ENCODE measurements at regions not wholly inside any gene's neighbourhood (a gene's known extent, or its start where the extent isn't known, plus 50 kb on each side); places are given as distances from the start of the nearest gene placed in this dataset.

- H3F3A ChIP-seq (ENCODE audit: insufficient read depth, low read length) = no peaks in the 10 kb centered on the region
- H3K4me1 ChIP-seq (ENCODE audit: insufficient read depth, low read length, severe bottlenecking) = no peaks in the 10 kb centered on the region
- no peaks in the 10 kb centered on the region for H3K36me3 ChIP-seq (ENCODE audit: insufficient read depth, low read length)
- no peak overlapping the region for H2AFZ ChIP-seq (ENCODE audit: low read length)
- no peaks in the 10 kb centered on the region for H4K20me1 ChIP-seq (ENCODE audit: insufficient read depth, low read length)
- no peaks in the 10 kb centered on the region for H3K9me3 ChIP-seq (ENCODE audit: low read length)
- no peak overlapping the region for H3K4me2 ChIP-seq (ENCODE audit: low read length)
- H3K9ac ChIP-seq (ENCODE audit: low read length) = no peak overlapping the region
- TF ChIP-seq EZH2 (IDR thresholded peaks at IDR 0.05; ENCODE audit: borderline replicate concordance, low read length) (no peak), CTCF (IDR thresholded peaks at IDR 0.05; ENCODE audit: low read length) (no peak)
- no peak overlapping the region for H3K27ac ChIP-seq (ENCODE audit: low read depth, low read length, poor library complexity, severe bottlenecking)
- H3K27me3 ChIP-seq (ENCODE audit: insufficient read depth, low read length) = no peaks in the 10 kb centered on the region
- no peaks in the 10 kb centered on the region for H3K79me2 ChIP-seq (ENCODE audit: insufficient read depth, low read length)
- no peaks in the 10 kb centered on the region; the same call in 1 of the 2 replicates for H3K9me2 ChIP-seq (ENCODE audit: low read depth, low read length)
- H3K4me3 ChIP-seq (ENCODE audit: low read depth, low read length, poor library complexity, severe bottlenecking) = no peak overlapping the region
These were observed 416.1 kb upstream of the CITED2 start for GRCh38 chr6:139790527-139790926.

GRCh38 chr6:139784222-139784769 lies 409.8 kb upstream of the CITED2 start:
- no peaks in the 10 kb centered on the region for H3K9me3 ChIP-seq (ENCODE audit: low read length)
- no peaks in the 10 kb centered on the region for H3K27me3 ChIP-seq (ENCODE audit: insufficient read depth, low read length)
- no peak overlapping the region for H3K9ac ChIP-seq (ENCODE audit: low read length)
- no peaks in the 10 kb centered on the region for H4K20me1 ChIP-seq (ENCODE audit: insufficient read depth, low read length)
- no peaks in the 10 kb centered on the region for H3K4me1 ChIP-seq (ENCODE audit: insufficient read depth, low read length, severe bottlenecking)
- no peaks in the 10 kb centered on the region for H3K36me3 ChIP-seq (ENCODE audit: insufficient read depth, low read length)
- H3K4me2 ChIP-seq (ENCODE audit: low read length) = no peak overlapping the region
- H3K79me2 ChIP-seq (ENCODE audit: insufficient read depth, low read length) = no peaks in the 10 kb centered on the region
- H2AFZ ChIP-seq (ENCODE audit: low read length) = no peak overlapping the region
- no peaks in the 10 kb centered on the region for H3F3A ChIP-seq (ENCODE audit: insufficient read depth, low read length)
- no peak for TF ChIP-seq EZH2 (IDR thresholded peaks at IDR 0.05; ENCODE audit: borderline replicate concordance, low read length)
- no peak for TF ChIP-seq CTCF (IDR thresholded peaks at IDR 0.05; ENCODE audit: low read length)
- H3K27ac ChIP-seq (ENCODE audit: low read depth, low read length, poor library complexity, severe bottlenecking) = no peak overlapping the region
- no peak overlapping the region for H3K4me3 ChIP-seq (ENCODE audit: low read depth, low read length, poor library complexity, severe bottlenecking)
- H3K9me2 ChIP-seq (ENCODE audit: low read depth, low read length) = no peaks in the 10 kb centered on the region

GRCh38 chr6:139779988-139780774 lies 405.7 kb upstream of the CITED2 start:
- no peaks in the 10 kb centered on the region for H3K36me3 ChIP-seq (ENCODE audit: insufficient read depth, low read length)
- no peak overlapping the region for H3K4me2 ChIP-seq (ENCODE audit: low read length)
- no peak overlapping the region for H3K27ac ChIP-seq (ENCODE audit: low read depth, low read length, poor library complexity, severe bottlenecking)
- H3K27me3 ChIP-seq (ENCODE audit: insufficient read depth, low read length) = no peaks in the 10 kb centered on the region
- no peaks in the 10 kb centered on the region for H3K4me1 ChIP-seq (ENCODE audit: insufficient read depth, low read length, severe bottlenecking)
- no peaks in the 10 kb centered on the region for H3K9me2 ChIP-seq (ENCODE audit: low read depth, low read length)
- no peak overlapping the region for H3K4me3 ChIP-seq (ENCODE audit: low read depth, low read length, poor library complexity, severe bottlenecking)
- no peak overlapping the region for H3K9ac ChIP-seq (ENCODE audit: low read length)
- no peaks in the 10 kb centered on the region for H3K79me2 ChIP-seq (ENCODE audit: insufficient read depth, low read length)
- no peaks in the 10 kb centered on the region for H3F3A ChIP-seq (ENCODE audit: insufficient read depth, low read length)
- no peaks in the 10 kb centered on the region for H3K9me3 ChIP-seq (ENCODE audit: low read length)
- no peak overlapping the region for H2AFZ ChIP-seq (ENCODE audit: low read length)
- H4K20me1 ChIP-seq (ENCODE audit: insufficient read depth, low read length) = no peaks in the 10 kb centered on the region
- TF ChIP-seq CTCF (IDR thresholded peaks at IDR 0.05; ENCODE audit: low read length) = no peak
- TF ChIP-seq EZH2 (IDR thresholded peaks at IDR 0.05; ENCODE audit: borderline replicate concordance, low read length) = no peak
